GM21390 (cell line): ENCODE measurements at regions not wholly inside any gene's neighbourhood (a gene's known extent, or its start where the extent isn't known, plus 50 kb on each side); places are given as distances from the start of the nearest gene placed in this dataset.

ENCODE experiments used
- ATAC-seq: cut with Tn5 transposase; IDR thresholded peaks from one replicate; pipeline ENCODE4 v1.9.1; 2021; ENCODE audit not compliant: unreplicated experiment

DNA sequence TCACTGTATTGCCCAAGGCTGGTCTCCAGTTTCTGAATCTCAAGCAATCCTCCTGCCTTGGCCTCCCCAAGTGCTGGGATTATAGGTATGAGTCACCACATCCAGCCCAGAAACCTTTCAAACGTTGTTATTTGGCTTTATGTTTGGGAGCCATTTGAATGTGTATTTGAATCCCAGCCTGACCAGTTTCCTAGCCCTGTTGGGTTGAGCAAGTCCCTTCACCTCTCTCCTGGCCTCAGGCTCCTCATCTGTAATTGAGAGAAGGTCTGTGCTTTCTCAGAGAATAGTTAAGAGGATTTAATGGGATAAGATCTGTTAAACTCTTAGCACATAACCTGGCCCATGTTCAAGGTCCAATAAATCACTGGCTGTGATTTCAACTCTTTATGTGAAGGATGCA lies 385.8 kb upstream of the RBFOX1 start:
- no peak for ATAC-seq

GRCh38 chr16:6946106-6946505 lies 386.5 kb upstream of the RBFOX1 start:
- no peak for ATAC-seq

DNA sequence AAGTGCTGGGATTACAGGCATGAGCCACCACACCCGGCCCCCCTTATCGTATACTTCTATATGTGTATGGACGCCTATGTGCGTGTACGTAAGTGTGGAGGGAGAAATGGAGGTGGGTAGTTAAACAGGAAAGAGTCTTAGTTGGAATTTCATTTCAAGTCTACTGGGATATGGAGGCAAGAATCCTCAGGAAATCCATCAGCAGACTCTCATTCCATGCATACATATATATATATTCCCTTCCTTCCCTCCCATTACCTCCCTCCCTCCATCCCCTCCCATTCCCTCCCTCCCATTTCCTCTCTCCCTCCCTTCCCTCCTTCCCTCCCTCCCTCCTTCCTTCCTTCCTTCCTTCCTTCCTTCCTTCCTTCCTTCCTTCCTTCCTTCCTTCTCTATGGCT lies 391.7 kb upstream of the RBFOX1 start:
- no peak for ATAC-seq

DNA sequence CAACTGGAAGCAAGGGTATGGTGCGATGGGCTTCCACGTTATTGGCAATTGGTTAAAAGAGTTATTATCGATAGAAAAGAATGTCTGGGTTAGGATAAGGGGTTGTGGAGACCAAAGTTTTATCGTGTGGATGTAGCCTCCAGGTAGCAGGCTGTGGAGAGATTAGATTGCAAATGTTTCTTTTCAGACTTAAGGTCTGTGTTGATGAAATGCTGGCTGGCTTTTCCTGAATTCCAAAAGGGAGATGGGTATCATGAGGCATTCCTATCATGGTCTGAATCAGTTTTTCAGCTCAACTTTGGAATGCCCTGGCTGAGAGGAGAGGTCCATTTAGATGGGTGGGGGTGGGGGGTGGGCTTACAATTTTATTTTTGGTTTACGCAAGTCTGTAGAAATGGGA lies 395.0 kb upstream of the RBFOX1 start:
- ATAC-seq, result no peak

GRCh38 chr16:6932871-6933385 lies 399.7 kb upstream of the RBFOX1 start:
- no peak for ATAC-seq

DNA sequence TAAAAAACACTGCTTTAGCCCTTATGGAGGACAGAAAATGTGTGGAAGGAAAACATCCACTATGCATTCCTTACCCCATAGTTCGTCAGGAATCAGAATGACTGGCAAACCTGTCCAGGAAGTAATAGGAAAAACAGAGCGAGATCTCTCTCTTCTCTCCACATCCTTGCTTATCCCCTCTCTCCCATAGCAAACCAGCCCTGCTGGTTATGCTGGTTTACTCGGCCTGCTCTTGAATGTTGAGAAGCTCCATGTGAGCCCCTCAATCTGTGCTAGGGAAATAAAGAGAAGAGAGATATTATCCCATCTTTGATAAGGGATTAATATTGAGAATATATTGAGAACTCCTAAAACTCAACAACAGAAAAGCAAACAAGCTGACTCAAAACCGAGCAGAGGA lies 402.8 kb upstream of the RBFOX1 start:
- no peak for ATAC-seq

DNA sequence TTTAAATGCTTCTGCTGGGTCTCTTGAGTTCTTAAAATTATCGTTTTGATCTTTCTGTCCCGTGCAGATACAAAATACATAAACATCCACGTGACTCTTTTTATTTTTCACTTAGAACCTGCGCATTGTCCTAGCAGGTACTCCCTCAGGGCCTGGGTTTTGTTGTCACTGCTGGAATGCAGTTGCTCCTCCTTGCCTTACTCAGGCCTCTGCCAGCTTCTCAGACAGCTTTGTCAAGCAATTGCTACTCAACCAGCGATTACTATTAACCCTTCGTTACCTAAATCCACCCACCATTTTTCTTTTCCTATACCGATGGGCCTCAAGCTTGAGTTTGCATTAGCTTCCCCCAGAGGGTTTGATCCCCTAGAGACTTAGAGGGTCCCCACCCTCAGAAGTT lies 405.9 kb upstream of the RBFOX1 start:
- ATAC-seq, result no peak

DNA sequence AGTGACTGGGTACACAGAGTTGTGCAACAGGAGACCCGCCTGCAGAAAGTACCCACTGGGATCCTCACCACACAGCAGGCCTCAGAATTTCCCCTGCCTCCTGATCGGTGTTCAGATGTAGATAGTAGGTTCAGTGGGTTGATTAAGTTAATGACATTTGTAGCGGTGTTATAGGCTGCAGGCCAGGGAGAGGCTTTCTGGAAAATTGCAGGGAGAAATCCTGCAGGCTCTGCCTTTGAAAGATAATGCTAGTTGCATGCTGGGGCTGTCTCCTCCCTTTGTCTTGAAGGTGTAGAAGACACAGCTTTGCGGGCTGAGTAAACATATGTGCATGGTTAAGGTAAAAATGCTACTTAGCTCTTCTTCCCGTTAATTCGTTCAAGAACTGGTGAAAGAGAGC lies 406.3 kb upstream of the RBFOX1 start:
- no peak for ATAC-seq

DNA sequence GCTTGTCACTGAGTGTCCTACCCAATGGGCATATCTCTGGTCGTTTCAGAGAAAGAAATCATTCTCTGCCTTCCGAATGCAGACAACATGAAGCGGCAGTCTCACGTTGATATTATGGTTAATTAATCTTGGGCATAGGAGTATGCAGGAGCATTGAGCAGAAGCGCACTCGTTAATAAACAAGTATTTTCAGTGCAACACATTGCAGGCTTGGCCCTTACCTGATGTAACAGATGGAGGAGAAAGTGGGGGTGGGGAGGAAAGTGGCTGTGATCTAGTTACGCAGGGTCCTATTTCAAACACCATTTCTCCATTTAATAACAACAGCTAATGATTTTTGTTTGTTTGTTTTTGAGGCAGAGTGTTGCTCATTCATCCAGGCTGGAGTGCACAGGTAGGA lies 414.0 kb upstream of the RBFOX1 start:
- ATAC-seq, result no peak

DNA sequence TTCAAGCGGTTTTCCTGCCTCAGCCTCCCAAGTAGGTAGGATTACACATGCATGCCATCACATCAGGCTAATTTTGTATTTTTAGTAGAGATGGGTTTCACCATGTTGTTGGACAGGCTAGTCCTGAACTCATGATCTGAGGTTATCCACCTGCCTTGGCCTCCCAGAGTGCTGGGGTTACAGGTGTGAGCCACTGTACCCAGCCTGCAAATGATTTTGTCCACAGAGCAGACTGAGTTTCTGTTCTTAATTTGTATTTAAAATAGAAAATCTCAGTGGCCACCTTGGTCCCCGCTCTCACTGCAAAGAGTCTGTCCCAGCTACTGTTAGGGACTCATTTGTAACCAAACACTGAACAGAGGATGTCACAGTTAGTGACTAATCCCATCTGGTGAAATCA lies 415.7 kb upstream of the RBFOX1 start:
- no peak for ATAC-seq

GRCh38 chr16:6913566-6913965 lies 419.1 kb upstream of the RBFOX1 start:
- no peak for ATAC-seq

DNA sequence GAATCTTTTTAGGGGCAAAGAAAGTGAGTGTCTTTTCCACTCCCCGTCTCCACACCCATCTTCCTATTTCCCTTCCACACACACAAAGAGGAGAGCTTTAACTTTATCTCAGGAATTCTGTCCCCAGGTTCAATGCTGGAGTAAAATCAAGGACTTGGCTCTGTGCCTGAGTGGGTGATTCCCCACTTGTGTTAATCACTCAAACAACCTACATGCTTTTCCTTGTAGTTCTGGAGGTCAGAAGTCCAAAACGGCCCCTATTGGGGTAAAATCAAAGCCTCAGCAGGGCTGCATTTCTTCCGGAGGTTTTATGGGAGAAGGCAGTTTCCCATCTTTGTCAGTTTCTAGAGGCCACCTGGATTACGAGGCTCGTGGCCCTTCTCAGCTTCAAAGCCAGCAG lies 422.3 kb upstream of the RBFOX1 start:
- no peak for ATAC-seq

DNA sequence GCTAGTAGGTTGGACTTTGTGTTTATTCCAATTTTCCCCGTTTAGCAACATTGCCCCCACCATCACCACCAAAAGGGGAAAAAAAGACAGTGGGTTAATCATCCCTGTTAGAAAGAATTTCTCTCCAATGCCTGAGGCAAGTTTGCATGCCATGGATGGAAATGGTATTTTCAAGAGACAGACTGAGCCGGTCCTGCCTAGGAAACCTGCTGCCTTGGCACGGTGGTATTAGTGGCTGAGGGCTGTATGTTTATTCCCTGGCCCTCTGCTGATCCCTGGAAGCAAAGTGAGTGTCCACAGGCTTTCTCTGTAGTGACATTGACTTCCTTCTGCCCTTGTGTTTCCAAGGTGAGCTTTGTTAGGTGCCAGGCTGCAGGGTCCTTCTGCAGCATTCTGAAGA lies 427.0 kb upstream of the RBFOX1 start:
- no peak for ATAC-seq

GRCh38 chr16:6903671-6904070 lies 429.0 kb upstream of the RBFOX1 start:
- no peak for ATAC-seq

GRCh38 chr16:6898896-6899295 lies 433.7 kb upstream of the RBFOX1 start:
- ATAC-seq, result no peak

- ATAC-seq, result no peak
Measured at GRCh38 chr16:6897876-6898485, 434.7 kb upstream of the RBFOX1 start.

- ATAC-seq, result no peak
Measured at GRCh38 chr16:6892966-6893365, 439.7 kb upstream of the RBFOX1 start.

DNA sequence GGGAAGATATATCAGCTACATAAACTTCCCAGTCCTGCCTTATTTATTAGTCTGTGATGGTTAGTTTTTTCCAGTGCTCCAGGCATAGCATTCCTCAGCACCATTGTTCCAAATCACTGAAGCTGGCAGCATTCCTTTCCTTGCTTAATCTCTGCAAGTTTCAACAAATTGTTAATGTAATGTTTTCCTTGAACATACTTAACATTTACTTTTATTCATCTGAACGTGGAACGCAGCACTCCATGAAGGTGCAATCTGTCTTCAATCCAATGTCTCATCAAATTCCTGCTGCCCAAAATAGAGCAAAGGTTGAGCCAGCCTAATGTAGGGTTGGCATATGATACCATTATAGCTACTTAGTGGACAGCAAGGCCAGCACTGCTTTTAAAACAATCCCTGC lies 441.1 kb upstream of the RBFOX1 start:
- no peak for ATAC-seq

DNA sequence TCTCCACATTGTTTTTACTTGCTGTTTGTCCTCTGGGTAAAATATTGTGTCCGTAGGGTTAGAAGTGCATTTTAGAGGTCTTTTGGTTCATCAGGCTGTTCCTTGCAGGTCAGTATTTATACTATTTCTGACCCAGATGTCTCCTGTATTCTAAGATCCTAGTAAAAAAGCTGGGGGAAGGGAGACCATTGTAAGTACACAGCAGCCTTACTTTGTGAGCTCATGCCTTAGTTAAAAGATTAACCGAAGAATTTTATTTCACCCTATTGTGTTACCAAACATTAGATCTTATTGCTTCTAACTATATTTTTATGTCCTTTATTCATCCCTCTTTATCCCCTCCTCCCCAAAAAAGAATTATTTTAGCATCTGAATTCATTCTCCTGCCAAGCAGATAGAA lies 444.1 kb upstream of the RBFOX1 start:
- ATAC-seq, result no peak

DNA sequence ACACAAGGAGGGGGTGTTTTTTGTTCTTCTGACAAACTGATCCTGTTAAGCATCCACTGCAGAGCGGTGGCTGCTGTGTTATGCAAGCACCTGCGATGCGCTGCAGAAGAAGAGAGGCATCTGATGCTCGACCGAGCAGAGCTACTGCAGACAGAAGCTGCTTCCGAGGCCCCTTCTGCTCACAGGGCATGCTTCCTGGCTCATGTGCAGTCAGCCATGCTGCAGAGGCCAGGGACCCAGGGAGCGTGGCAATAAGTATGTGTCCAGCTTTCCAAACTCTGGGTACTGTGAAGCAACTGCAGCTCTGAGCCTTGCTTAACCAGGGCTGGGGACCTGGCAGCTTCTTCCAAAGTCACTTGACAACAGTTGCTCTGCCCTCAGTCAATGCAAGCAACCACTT lies 448.6 kb upstream of the RBFOX1 start:
- ATAC-seq, result no peak

DNA sequence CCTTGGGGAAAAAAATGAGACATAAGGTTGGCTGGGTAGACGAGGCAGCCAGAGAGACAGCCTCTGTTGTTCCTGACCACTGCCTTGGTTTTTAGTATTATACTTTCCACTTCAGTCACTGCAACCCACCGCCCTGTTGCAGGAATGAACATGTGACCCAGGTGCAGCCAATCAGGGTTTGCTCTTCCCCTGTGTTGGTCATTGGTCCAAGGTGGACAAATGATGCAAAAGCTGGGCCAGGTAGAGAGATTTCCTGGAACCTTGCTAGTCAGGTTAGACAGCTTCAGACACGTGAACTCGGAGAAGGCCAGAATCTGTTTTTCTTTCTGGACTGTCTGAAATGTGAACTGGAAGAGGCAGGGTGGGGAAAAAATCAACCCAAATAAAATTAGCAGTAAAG lies 452.4 kb upstream of the RBFOX1 start:
- ATAC-seq, result no peak

DNA sequence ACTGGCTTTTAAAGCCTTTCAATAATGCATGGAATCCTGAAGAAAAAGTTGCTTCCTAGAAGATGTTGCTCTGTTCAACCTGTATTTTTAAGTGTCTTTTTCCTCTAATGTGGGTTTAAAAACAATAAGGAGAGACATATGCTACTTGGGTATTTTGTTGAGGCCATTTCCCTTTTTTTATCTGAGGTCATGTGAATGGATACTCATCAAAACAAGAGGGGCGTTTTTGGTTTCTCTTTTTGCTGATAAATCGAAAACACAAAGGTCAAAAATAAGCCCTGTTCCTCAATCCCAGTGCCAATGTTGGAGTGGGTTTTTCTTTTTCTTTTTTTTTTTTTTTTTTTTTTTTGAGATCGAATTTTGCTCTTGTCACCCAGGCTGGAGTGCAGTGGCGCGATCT lies 468.0 kb upstream of the RBFOX1 start:
- no peak for ATAC-seq

DNA sequence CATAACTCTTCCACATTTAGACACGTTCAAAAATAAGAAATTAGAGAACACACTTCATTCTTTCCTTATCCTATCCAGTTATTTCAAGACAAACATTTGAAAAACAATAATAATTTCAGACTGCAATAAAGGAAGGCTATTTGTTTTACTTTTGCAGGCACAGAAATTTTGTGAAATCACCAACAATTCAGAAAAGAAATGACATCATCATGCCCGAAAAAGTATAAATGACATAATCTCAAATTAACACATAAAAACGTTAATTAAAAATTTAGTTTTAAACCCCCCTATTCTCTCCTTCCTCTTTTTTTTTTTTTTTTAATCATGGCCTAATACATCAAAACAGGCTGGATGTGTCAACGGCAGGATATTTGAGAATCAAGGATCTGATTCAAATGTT lies 468.4 kb upstream of the RBFOX1 start:
- ATAC-seq, result no peak

- no peak for ATAC-seq
Measured at GRCh38 chr16:6863135-6863534, 469.5 kb upstream of the RBFOX1 start.
